ENCODE measurements at regions not wholly inside any gene's neighbourhood (a gene's known extent, or its start where the extent isn't known, plus 50 kb on each side); places are given as distances from the start of the nearest gene placed in this dataset.

DNA sequence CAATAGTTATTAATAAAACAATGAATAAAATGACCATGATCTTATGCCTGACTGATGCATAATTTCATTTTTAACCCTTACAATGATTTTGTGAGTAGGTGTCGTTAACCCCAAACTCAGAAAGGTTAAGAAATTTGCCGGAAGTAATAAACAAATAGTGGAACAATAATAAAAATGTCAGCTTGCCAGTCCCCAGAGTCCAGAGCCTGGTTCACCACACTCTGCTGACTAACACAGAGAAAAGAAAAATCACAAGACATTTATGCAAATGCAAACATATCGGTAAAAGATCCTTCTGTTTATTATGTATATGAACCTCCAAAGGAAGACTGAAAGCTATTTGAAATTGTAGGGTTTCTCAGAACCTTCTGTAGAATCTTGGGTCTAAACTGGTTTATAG is 563.7 kb downstream of the EFNB2 start:
- H3K4me3 ChIP-seq (ENCODE audit: control insufficient read depth, low read depth, low read length), result no peak overlapping the region
- no peak for TF ChIP-seq CTCF (IDR thresholded peaks at IDR 0.05; ENCODE audit: control insufficient read depth, insufficient read depth, low read depth, low read length, missing control alignments)
- DNase-seq (ENCODE audit: low read depth), result no peak

GRCh38 chr13:105971312-105971711 is 564.1 kb downstream of the EFNB2 start:
- H3K4me3 ChIP-seq (ENCODE audit: control insufficient read depth, low read depth, low read length), result no peak overlapping the region
- DNase-seq (ENCODE audit: low read depth), result no peak
- no peak for TF ChIP-seq CTCF (IDR thresholded peaks at IDR 0.05; ENCODE audit: control insufficient read depth, insufficient read depth, low read depth, low read length, missing control alignments)

DNA sequence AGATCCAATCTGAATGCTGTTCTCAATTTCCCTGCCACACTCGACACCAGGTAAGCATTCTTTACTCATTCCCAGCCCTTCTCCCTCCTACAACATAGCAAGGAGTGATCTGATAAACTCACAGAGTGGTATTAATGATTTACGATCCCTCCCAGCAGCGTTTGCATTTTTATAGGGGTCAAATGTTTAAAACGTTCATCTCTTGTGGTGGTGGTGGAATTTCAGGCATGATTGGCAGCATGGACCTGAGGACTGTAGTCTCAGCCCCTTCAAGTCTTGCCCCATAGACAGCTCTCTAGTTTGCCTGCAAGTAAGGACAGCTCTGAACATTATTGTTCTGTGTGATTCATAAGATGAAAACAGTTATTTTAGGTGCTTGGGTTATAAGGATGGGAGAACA is 565.7 kb downstream of the EFNB2 start:
- DNase-seq (ENCODE audit: low read depth), result peak; percentile 57
- H3K4me3 ChIP-seq (ENCODE audit: control insufficient read depth, low read depth, low read length), result no peak overlapping the region
- no peak for TF ChIP-seq CTCF (IDR thresholded peaks at IDR 0.05; ENCODE audit: control insufficient read depth, insufficient read depth, low read depth, low read length, missing control alignments)

DNA sequence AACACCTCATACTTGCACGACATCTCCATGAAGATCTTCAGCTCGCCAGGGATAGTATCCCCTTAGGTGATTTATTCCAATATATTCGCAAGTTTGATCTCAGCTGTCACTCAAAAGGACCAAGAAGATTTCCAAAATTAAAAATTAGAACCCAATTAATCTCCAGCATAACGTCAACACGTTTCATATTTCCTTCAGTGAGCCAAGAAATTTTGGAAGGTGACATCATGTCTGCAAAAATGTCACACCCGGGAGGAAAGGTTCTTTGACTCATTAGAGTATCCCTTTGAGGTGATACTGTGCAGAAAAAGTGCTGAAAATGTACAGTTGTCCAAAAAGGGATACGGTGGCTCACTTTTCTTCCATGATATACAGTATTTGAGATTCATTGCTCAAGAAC is 569.6 kb downstream of the EFNB2 start:
- no peak for TF ChIP-seq CTCF (IDR thresholded peaks at IDR 0.05; ENCODE audit: control insufficient read depth, insufficient read depth, low read depth, low read length, missing control alignments)
- DNase-seq (ENCODE audit: low read depth), result no peak
- H3K4me3 ChIP-seq (ENCODE audit: control insufficient read depth, low read depth, low read length), result no peak overlapping the region

DNA sequence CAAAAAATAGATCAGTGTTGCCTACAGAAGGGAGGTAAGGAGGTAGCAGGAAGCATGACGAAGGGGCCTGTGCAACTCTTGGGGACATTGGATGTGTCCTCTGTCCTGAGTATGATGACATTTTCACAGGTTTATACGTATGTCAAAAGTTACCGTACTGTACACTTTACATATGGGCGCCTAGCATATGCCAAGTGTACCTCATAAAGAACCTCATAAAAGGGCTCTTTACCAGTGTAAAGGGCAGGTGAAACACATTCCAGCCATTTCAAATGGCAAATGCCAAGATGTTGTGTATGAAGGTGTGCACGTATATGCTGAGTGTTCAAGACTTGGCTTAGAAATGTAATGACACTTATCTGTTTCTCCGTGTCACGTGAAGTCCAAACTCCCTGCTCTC is 573.4 kb downstream of the EFNB2 start:
- DNase-seq (ENCODE audit: low read depth), result no peak
- no peak for TF ChIP-seq CTCF (IDR thresholded peaks at IDR 0.05; ENCODE audit: control insufficient read depth, insufficient read depth, low read depth, low read length, missing control alignments)
- no peak overlapping the region for H3K4me3 ChIP-seq (ENCODE audit: control insufficient read depth, low read depth, low read length)

- H3K4me3 ChIP-seq (ENCODE audit: control insufficient read depth, low read depth, low read length), result no peak overlapping the region
- no peak for DNase-seq (ENCODE audit: low read depth)
- TF ChIP-seq CTCF (IDR thresholded peaks at IDR 0.05; ENCODE audit: control insufficient read depth, insufficient read depth, low read depth, low read length, missing control alignments), result no peak
Observed at GRCh38 chr13:105961438-105961837, 574.0 kb downstream of the EFNB2 start.

GRCh38 chr13:105960326-105960725 is 575.1 kb downstream of the EFNB2 start:
- H3K4me3 ChIP-seq (ENCODE audit: control insufficient read depth, low read depth, low read length), result no peak overlapping the region
- DNase-seq (ENCODE audit: low read depth), result no peak
- TF ChIP-seq CTCF (IDR thresholded peaks at IDR 0.05; ENCODE audit: control insufficient read depth, insufficient read depth, low read depth, low read length, missing control alignments), result no peak

Data from AG09309 (cell line).